Natural killer cell (primary cell): ENCODE measurements at regions not wholly inside any gene's neighbourhood (a gene's known extent, or its start where the extent isn't known, plus 50 kb on each side); places are given as distances from the start of the nearest gene placed in this dataset.

ENCODE experiments used
- ATAC-seq, 3 donors: fragments of 150-1000 bp in 2 of 3; fragments of 200-7000 bp in 1 of 3; cut with Tn5 transposase; 1 replicate in 1 of 3; 2 replicates in 2 of 3; pipeline ENCODE4 v1.10.0; 2021; ENCODE audit warnings: mild to moderate bottlenecking in 2 of 3, moderate library complexity in 2 of 3
- DNase-seq, 2 donors: peaks; one replicate each; pipeline versions ENCODE4 v3.0.0 to v3.0.0-alpha.2; 2013 to 2021; ENCODE audit warnings: mixed read lengths in 1 of 2
- H3K27ac ChIP-seq: one replicate; pipeline ENCODE4 v1.5.1; 2013; ENCODE audit warnings: mild to moderate bottlenecking, low read length
- H3K27me3 ChIP-seq: one replicate; pipeline ENCODE4 v1.6.1; 2013; ENCODE audit warnings: low read length; ENCODE audit not compliant: control insufficient read depth, insufficient read depth
- H3K36me3 ChIP-seq: one replicate; pipeline ENCODE4 v1.6.1; 2013; ENCODE audit warnings: low read length; ENCODE audit not compliant: control insufficient read depth, insufficient read depth
- H3K4me1 ChIP-seq: one replicate; pipeline ENCODE4 v1.6.1; 2013; ENCODE audit warnings: low read length; ENCODE audit not compliant: control insufficient read depth, insufficient read depth
- H3K4me3 ChIP-seq: one replicate; pipeline ENCODE4 v1.5.1; 2013; ENCODE audit warnings: low read length
- H3K9me3 ChIP-seq: one replicate; pipeline ENCODE4 v1.6.1; 2013; ENCODE audit warnings: low read length; ENCODE audit not compliant: control insufficient read depth, insufficient read depth
- H3K27ac Mint-ChIP-seq, 2 donors: one replicate each; pipeline ENCODE4 v1.8.0; 2022; ENCODE audit warnings: mild to moderate bottlenecking in 2 of 2, mixed read lengths in 2 of 2, moderate library complexity in 1 of 2
- H3K27me3 Mint-ChIP-seq, 2 donors: one replicate each; pipeline ENCODE4 v1.8.0; 2022; ENCODE audit warnings: low read depth in 2 of 2, mixed read lengths in 2 of 2
- H3K36me3 Mint-ChIP-seq: one replicate; pipeline ENCODE4 v1.8.0; 2022; ENCODE audit warnings: mixed read lengths
- H3K4me1 Mint-ChIP-seq, 2 donors: one replicate each; pipeline ENCODE4 v1.8.0; 2022; ENCODE audit warnings: mixed read lengths in 2 of 2
- H3K4me3 Mint-ChIP-seq: one replicate; pipeline ENCODE4 v1.8.0; 2022; ENCODE audit warnings: mild to moderate bottlenecking, moderate library complexity, mixed read lengths
- H3K9me3 Mint-ChIP-seq, 2 donors: one replicate each; pipeline ENCODE4 v1.8.0; 2022; ENCODE audit warnings: mixed read lengths in 2 of 2
- CTCF ChIP-seq: fragments of 200-600 bp; IDR thresholded peaks from one replicate; pipeline ENCODE4 v1.8.0; 2022; ENCODE audit warnings: antibody characterized with exemption
- WGBS: methylation state at CpG from one replicate; pipeline ENCODE4 v1.1.7; 2013; ENCODE audit warnings: missing lambda C conversion rate; ENCODE audit not compliant: insufficient coverage; 5-methylcytosine and 5-hydroxymethylcytosine counted together
- intact Hi-C: fragments of 100-400 bp; cut with micrococcal nuclease; formaldehyde crosslinking; loops from one replicate; pipeline ENCODE4 v1.14.2; 2022

DNA sequence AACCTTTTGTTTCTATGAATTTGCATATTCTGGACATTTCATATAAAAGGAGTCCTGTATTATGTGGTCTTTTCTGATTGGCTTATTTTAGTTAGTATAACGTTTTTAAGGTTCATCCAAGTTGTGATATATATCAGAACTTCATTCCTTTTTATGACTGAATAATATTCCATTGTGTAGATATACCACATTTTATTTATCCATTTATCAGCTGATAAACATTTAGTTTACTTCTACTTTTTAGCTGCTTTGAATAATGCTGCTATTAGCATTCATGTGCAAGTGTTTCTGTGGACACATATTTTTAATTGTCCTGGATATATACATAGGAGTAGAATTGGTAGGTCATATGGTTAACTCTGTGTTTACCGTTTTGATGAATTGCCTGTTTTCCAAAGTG, 498.5 kb upstream of the ADAMTS9 start:
- no peak overlapping the region for H3K4me3 ChIP-seq
- no peaks in the 10 kb centered on the region for H3K4me1 Mint-ChIP-seq

GRCh38 chr3:65182682-65183081, 494.9 kb upstream of the ADAMTS9 start:
- no peak for ATAC-seq
- intact Hi-C loops: no loop called here
- Histone ChIP-seq H3K4me3 (no peak overlapping the region), H3K36me3 (no peaks in the 10 kb centered on the region), H3K27me3 (no peaks in the 10 kb centered on the region), H3K4me1 (no peaks in the 10 kb centered on the region), H3K27ac (no peak overlapping the region), H3K9me3 (no peaks in the 10 kb centered on the region)
- H3K27me3 Mint-ChIP-seq: no peaks in the 10 kb centered on the region
- H3K9me3 Mint-ChIP-seq: peaks cover 19 to 20% of the 10 kb centered on the region in 2 donors
- no peak overlapping the region for H3K27ac Mint-ChIP-seq
- no peak for DNase-seq
- TF ChIP-seq CTCF: no peak
- WGBS: 66% methylated on average over 3 of the region's 3 CpGs
- H3K4me3 Mint-ChIP-seq: no peak overlapping the region
- H3K4me1 Mint-ChIP-seq: no peaks in the 10 kb centered on the region
- H3K36me3 Mint-ChIP-seq: no peaks in the 10 kb centered on the region

More for the DNA sequence above, 498.5 kb upstream of the ADAMTS9 start:
- H3K27me3 ChIP-seq: no peaks in the 10 kb centered on the region
- DNase-seq: no peak
- H3K4me1 ChIP-seq: no peaks in the 10 kb centered on the region
- Mint-ChIP-seq H3K4me3 (no peak overlapping the region), H3K27ac (no peak overlapping the region), H3K36me3 (no peaks in the 10 kb centered on the region), H3K27me3 (no peaks in the 10 kb centered on the region), H3K9me3 (peaks cover 18 to 23% of the 10 kb centered on the region in 2 donors)
- WGBS: no CpG with 5 or more reads among the region's 2 CpGs
- H3K36me3 ChIP-seq: no peaks in the 10 kb centered on the region
- no peak overlapping the region for H3K27ac ChIP-seq
- intact Hi-C loops: no loop called here
- no peak for TF ChIP-seq CTCF
- no peak for ATAC-seq
- no peaks in the 10 kb centered on the region for H3K9me3 ChIP-seq

- H3K4me3 Mint-ChIP-seq: no peak overlapping the region
- no peaks in the 10 kb centered on the region for H3K9me3 ChIP-seq
- ATAC-seq (no peak), DNase-seq (no peak)
- H3K4me1 ChIP-seq: no peaks in the 10 kb centered on the region
- no peaks in the 10 kb centered on the region for H3K36me3 ChIP-seq
- H3K27me3 Mint-ChIP-seq: no peaks in the 10 kb centered on the region
- H3K4me1 Mint-ChIP-seq: no peaks in the 10 kb centered on the region
- TF ChIP-seq CTCF: no peak
- intact Hi-C loops: no loop called here
- H3K4me3 ChIP-seq: no peak overlapping the region
- WGBS: 83% methylated on average over 2 of the region's 4 CpGs
- H3K27ac ChIP-seq: no peak overlapping the region
- H3K9me3 Mint-ChIP-seq: peaks cover 19 to 20% of the 10 kb centered on the region in 2 donors
- no peaks in the 10 kb centered on the region for H3K27me3 ChIP-seq
- no peak overlapping the region for H3K27ac Mint-ChIP-seq
- no peaks in the 10 kb centered on the region for H3K36me3 Mint-ChIP-seq
Observed at GRCh38 chr3:65182085-65182484, 494.3 kb upstream of the ADAMTS9 start.

GRCh38 chr3:65181391-65181871, 493.6 kb upstream of the ADAMTS9 start:
- no peaks in the 10 kb centered on the region for H3K36me3 ChIP-seq
- Mint-ChIP-seq H3K36me3 (no peaks in the 10 kb centered on the region), H3K27me3 (no peaks in the 10 kb centered on the region), H3K4me1 (no peaks in the 10 kb centered on the region), H3K27ac (no peak overlapping the region), H3K9me3 (peaks cover 14 to 17% of the 10 kb centered on the region in 2 donors), H3K4me3 (no peak overlapping the region)
- no peaks in the 10 kb centered on the region for H3K27me3 ChIP-seq
- H3K4me3 ChIP-seq: no peak overlapping the region
- 81% methylated on average over 5 of the region's 6 CpGs for WGBS
- H3K27ac ChIP-seq: no peak overlapping the region
- intact Hi-C loops: no loop called here
- TF ChIP-seq CTCF: no peak
- DNase-seq (no peak), ATAC-seq (no peak)
- H3K4me1 ChIP-seq: no peaks in the 10 kb centered on the region
- no peaks in the 10 kb centered on the region for H3K9me3 ChIP-seq
